H9 (cell line): ENCODE measurements at regions not wholly inside any gene's neighbourhood (a gene's known extent, or its start where the extent isn't known, plus 50 kb on each side); places are given as distances from the start of the nearest gene placed in this dataset.
"Not testable (repeated sequence)": the region's sequence is repeated elsewhere in the genome, so short reads cannot be mapped to it uniquely, and the experiment has no call there.

ENCODE experiments used
- DNase-seq: peaks from one replicate; pipeline ENCODE4 v3.0.0-alpha.2; 2017
- H2AFZ ChIP-seq: one replicate; pipeline ENCODE4 v1.6.1; 2013; ENCODE audit warnings: mild to moderate bottlenecking, low read length, control low read depth, moderate library complexity
- H2AK5ac ChIP-seq: 2 replicates; pipeline ENCODE4 v1.6.1; 2013; ENCODE audit warnings: low read length, control low read depth, mixed read lengths; ENCODE audit not compliant: insufficient read length
- H2BK120ac ChIP-seq: one replicate; pipeline ENCODE4 v1.6.1; 2013; ENCODE audit warnings: low read depth, mild to moderate bottlenecking, low read length, control low read depth, inconsistent platforms; ENCODE audit not compliant: poor library complexity, severe bottlenecking
- H2BK12ac ChIP-seq: 2 replicates; pipeline ENCODE4 v1.6.1; 2013; ENCODE audit warnings: low read length, control low read depth, mixed read lengths, low read depth; ENCODE audit not compliant: insufficient read length
- H2BK15ac ChIP-seq: 2 replicates; pipeline ENCODE4 v1.6.1; 2013; ENCODE audit warnings: low read depth, low read length, control low read depth
- H2BK20ac ChIP-seq: one replicate; pipeline ENCODE4 v1.6.1; 2013; ENCODE audit warnings: low read depth, mild to moderate bottlenecking, low read length, control low read depth, inconsistent platforms; ENCODE audit not compliant: poor library complexity, severe bottlenecking
- H2BK5ac ChIP-seq: 2 replicates; pipeline ENCODE4 v1.6.1; 2013; ENCODE audit warnings: low read length, control low read depth, mixed read lengths; ENCODE audit not compliant: insufficient read length
- H3K14ac ChIP-seq: 2 replicates; pipeline ENCODE4 v1.6.1; 2013; ENCODE audit warnings: low read length, control low read depth; ENCODE audit not compliant: insufficient read depth
- H3K18ac ChIP-seq: 2 replicates; pipeline ENCODE4 v1.6.1; 2013; ENCODE audit warnings: low read depth, mild to moderate bottlenecking, mixed read lengths, low read length, control low read depth; ENCODE audit not compliant: insufficient read length
- H3K23ac ChIP-seq: 2 replicates; pipeline ENCODE4 v1.6.1; 2013; ENCODE audit warnings: low read length, control low read depth, mixed read lengths, low read depth; ENCODE audit not compliant: insufficient read length
- H3K23me2 ChIP-seq: 2 replicates; pipeline ENCODE4 v1.6.1; 2013; ENCODE audit warnings: low read depth, mild to moderate bottlenecking, mixed read lengths, low read length, control low read depth; ENCODE audit not compliant: insufficient read length, poor library complexity, severe bottlenecking
- H3K27ac ChIP-seq: 2 replicates; pipeline ENCODE4 v1.5.1; 2013; ENCODE audit warnings: low read length, control low read depth, mixed read lengths, low read depth; ENCODE audit not compliant: insufficient read length
- H3K27me3 ChIP-seq: 2 replicates; pipeline ENCODE4 v1.6.1; 2013; ENCODE audit warnings: low read length, control low read depth, inconsistent platforms; ENCODE audit not compliant: insufficient read depth
- H3K4ac ChIP-seq: 2 replicates; pipeline ENCODE4 v1.6.1; 2013; ENCODE audit warnings: low read depth, mild to moderate bottlenecking, control low read depth, inconsistent platforms, low read length, moderate library complexity
- H3K4me1 ChIP-seq: 2 replicates; pipeline ENCODE4 v1.6.1; 2013; ENCODE audit warnings: low read length, control low read depth, inconsistent platforms; ENCODE audit not compliant: insufficient read depth
- H3K4me2 ChIP-seq: 2 replicates; pipeline ENCODE4 v1.6.1; 2013; ENCODE audit warnings: low read length, control low read depth, mixed read lengths; ENCODE audit not compliant: insufficient read length, insufficient read depth
- H3K56ac ChIP-seq: 2 replicates; pipeline ENCODE4 v1.6.1; 2013; ENCODE audit warnings: low read depth, mild to moderate bottlenecking, mixed read lengths, low read length, control low read depth; ENCODE audit not compliant: insufficient read length
- H3K79me1 ChIP-seq: 2 replicates; pipeline ENCODE4 v1.6.1; 2013; ENCODE audit warnings: low read depth, mild to moderate bottlenecking, moderate library complexity, low read length, control low read depth, inconsistent platforms; ENCODE audit not compliant: insufficient read depth, poor library complexity, severe bottlenecking
- H3K79me2 ChIP-seq: 2 replicates; pipeline ENCODE4 v1.6.1; 2013; ENCODE audit warnings: low read length, control low read depth, inconsistent platforms; ENCODE audit not compliant: insufficient read depth
- H3K9ac ChIP-seq: 2 replicates; pipeline ENCODE4 v1.6.1; 2013; ENCODE audit warnings: low read length, control low read depth, mixed read lengths; ENCODE audit not compliant: insufficient read length; ENCODE audit errors: extremely low read depth
- H3K9me3 ChIP-seq: one replicate; pipeline ENCODE4 v1.6.1; 2013; ENCODE audit warnings: low read depth, low read length, inconsistent platforms; ENCODE audit not compliant: control insufficient read depth
- H3T11ph ChIP-seq: one replicate; pipeline ENCODE4 v1.6.1; 2013; ENCODE audit warnings: mild to moderate bottlenecking, low read length, control low read depth, inconsistent platforms
- H4K20me1 ChIP-seq: one replicate; pipeline ENCODE4 v1.6.1; 2013; ENCODE audit not compliant: control insufficient read depth, insufficient read length, insufficient read depth
- H4K5ac ChIP-seq: 2 replicates; pipeline ENCODE4 v1.6.1; 2013; ENCODE audit warnings: low read depth, mild to moderate bottlenecking, mixed read lengths, low read length, control low read depth; ENCODE audit not compliant: insufficient read length
- H4K8ac ChIP-seq: replicated peaks from 2 replicates; pipeline ENCODE4 v1.6.1; 2013; ENCODE audit warnings: low read length, control low read depth, mixed read lengths, low read depth; ENCODE audit not compliant: insufficient read length
- H4K91ac ChIP-seq: 2 replicates; pipeline ENCODE4 v1.6.1; 2013; ENCODE audit warnings: low read depth, mild to moderate bottlenecking, moderate library complexity, mixed read lengths, low read length, control low read depth; ENCODE audit not compliant: insufficient read length
- H3K27ac Mint-ChIP-seq, 3 experiments: 2 replicates in 2 of 3; 3 replicates in 1 of 3; pipeline ENCODE4 v1.8.0; 2020 to 2021; ENCODE audit warnings: mixed read lengths in 3 of 3, mild to moderate bottlenecking in 1 of 3, moderate library complexity in 1 of 3
- H3K27me3 Mint-ChIP-seq: 2 replicates; pipeline ENCODE4 v1.8.0; 2021; ENCODE audit warnings: low read depth, mild to moderate bottlenecking, moderate library complexity, mixed read lengths
- H3K36me3 Mint-ChIP-seq, 3 experiments: 2 replicates in 2 of 3; 3 replicates in 1 of 3; pipeline ENCODE4 v1.8.0; 2020 to 2021; ENCODE audit warnings: low read depth in 3 of 3, mixed read lengths in 3 of 3; ENCODE audit not compliant: insufficient read depth in 1 of 3
- H3K4me1 Mint-ChIP-seq, 2 experiments: 2 replicates each; pipeline ENCODE4 v1.8.0; 2020; ENCODE audit warnings: mixed read lengths in 2 of 2
- H3K4me3 Mint-ChIP-seq, 2 experiments: 2 replicates in 1 of 2; 3 replicates in 1 of 2; pipeline ENCODE4 v1.8.0; 2020 to 2021; ENCODE audit warnings: mild to moderate bottlenecking in 2 of 2, mixed read lengths in 2 of 2, moderate library complexity in 1 of 2
- H3K9me3 Mint-ChIP-seq, 2 experiments: 2 replicates in 1 of 2; 3 replicates in 1 of 2; pipeline ENCODE4 v1.8.0; 2020; ENCODE audit warnings: mild to moderate bottlenecking in 2 of 2, mixed read lengths in 2 of 2, moderate library complexity in 1 of 2
- WGBS: extraction: QIAGEN DNeasy Blood & Tissue Kit; methylation state at CpG from one replicate; pipeline ENCODE4 v1.1.7; 2013; ENCODE audit warnings: missing lambda C conversion rate, low lambda C conversion rate, mixed read lengths; ENCODE audit not compliant: insufficient read length; ENCODE audit errors: extremely low coverage; 5-methylcytosine and 5-hydroxymethylcytosine counted together

- not testable (repeated sequence) for H3K27me3 Mint-ChIP-seq, H3K9me3 Mint-ChIP-seq, H4K20me1 ChIP-seq, H3K27ac Mint-ChIP-seq, H2BK120ac ChIP-seq, H3T11ph ChIP-seq, H3K23me2 ChIP-seq, H3K4ac ChIP-seq, H3K9ac ChIP-seq, H3K4me3 Mint-ChIP-seq, H4K91ac ChIP-seq, H3K4me1 ChIP-seq, H3K14ac ChIP-seq, H3K36me3 Mint-ChIP-seq, H3K4me2 ChIP-seq, DNase-seq, H3K18ac ChIP-seq, H2AK5ac ChIP-seq, H3K23ac ChIP-seq, H2BK15ac ChIP-seq, H4K5ac ChIP-seq, H3K79me1 ChIP-seq, H3K9me3 ChIP-seq, H3K79me2 ChIP-seq, H3K27me3 ChIP-seq, H4K8ac ChIP-seq, H3K27ac ChIP-seq, H2BK12ac ChIP-seq, H3K56ac ChIP-seq, H2BK5ac ChIP-seq, H3K4me1 Mint-ChIP-seq, H2BK20ac ChIP-seq, H2AFZ ChIP-seq
- WGBS: no CpG with 5 or more reads among the region's 2 CpGs
These were observed 1286.4 kb upstream of the CDH18 start for GRCh38 chr5:21274361-21274760.
